ENCODE measurements at regions not wholly inside any gene's neighbourhood (a gene's known extent, or its start where the extent isn't known, plus 50 kb on each side); places are given as distances from the start of the nearest gene placed in this dataset.

DNA sequence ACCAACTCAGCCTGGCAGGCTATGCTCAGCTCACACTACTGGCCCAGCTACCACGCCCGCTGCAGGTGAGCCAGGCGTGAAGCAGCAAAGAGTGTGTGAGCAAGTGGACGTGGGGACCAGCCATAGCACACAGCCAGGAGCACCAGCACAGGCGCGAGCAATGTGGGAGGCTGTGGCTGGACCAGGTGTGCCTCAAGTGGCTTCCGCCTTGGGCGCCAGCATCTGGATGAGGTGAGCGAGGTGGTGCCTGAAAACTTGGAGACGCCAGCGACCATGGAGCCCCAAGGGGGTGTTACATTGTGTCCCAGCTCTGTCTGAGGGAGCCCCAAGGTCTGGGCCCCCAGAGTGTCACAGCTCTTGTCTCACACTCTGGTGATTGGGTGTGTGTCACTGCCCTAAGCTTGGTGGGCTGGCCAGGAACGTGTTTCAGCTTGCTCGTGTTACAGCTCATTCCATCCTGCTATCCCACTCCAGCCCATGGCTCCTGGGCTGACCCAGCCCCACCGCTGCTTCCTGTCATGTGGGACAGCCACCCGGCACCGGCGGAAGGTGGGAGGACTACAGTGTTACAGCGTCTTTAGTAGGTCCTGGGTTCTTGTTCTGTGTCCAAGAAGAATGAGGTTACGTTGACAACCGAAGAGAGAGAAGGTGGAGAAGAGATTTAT is 508.0 kb upstream of the MMS22L start:
- Histone ChIP-seq H3K4me1 (ENCODE audit: insufficient read depth, low read length, poor library complexity, severe bottlenecking) (no peaks in the 10 kb centered on the region), H3K36me3 (ENCODE audit: insufficient read depth, low read length) (no peaks in the 10 kb centered on the region), H3K79me2 (ENCODE audit: insufficient read depth, low read length) (no peaks in the 10 kb centered on the region), H4K20me1 (ENCODE audit: insufficient read depth, low read length, poor library complexity, severe bottlenecking) (no peaks in the 10 kb centered on the region), H3K4me3 (ENCODE audit: low read length, poor library complexity, severe bottlenecking) (no peak overlapping the region), H2AFZ (ENCODE audit: low read length) (no peak overlapping the region), H3K9ac (ENCODE audit: low read depth, low read length, poor library complexity, severe bottlenecking) (no peak overlapping the region), H3K9me3 (ENCODE audit: insufficient read depth, low read depth, low read length) (0 out of 2 replicates have a peak, but pooled peaks cover 2% of the 10 kb centered on the region), H3K4me2 (ENCODE audit: low read depth, low read length, poor library complexity, severe bottlenecking) (no peak overlapping the region), H3K9me2 (replicated peaks; ENCODE audit: low read depth, low read length) (no peaks in the 10 kb centered on the region), H3K27me3 (ENCODE audit: insufficient read depth, low read length, poor library complexity, severe bottlenecking) (no peaks in the 10 kb centered on the region), H3F3A (ENCODE audit: low read depth) (no peaks in the 10 kb centered on the region)
- TF ChIP-seq, protein P1, sequence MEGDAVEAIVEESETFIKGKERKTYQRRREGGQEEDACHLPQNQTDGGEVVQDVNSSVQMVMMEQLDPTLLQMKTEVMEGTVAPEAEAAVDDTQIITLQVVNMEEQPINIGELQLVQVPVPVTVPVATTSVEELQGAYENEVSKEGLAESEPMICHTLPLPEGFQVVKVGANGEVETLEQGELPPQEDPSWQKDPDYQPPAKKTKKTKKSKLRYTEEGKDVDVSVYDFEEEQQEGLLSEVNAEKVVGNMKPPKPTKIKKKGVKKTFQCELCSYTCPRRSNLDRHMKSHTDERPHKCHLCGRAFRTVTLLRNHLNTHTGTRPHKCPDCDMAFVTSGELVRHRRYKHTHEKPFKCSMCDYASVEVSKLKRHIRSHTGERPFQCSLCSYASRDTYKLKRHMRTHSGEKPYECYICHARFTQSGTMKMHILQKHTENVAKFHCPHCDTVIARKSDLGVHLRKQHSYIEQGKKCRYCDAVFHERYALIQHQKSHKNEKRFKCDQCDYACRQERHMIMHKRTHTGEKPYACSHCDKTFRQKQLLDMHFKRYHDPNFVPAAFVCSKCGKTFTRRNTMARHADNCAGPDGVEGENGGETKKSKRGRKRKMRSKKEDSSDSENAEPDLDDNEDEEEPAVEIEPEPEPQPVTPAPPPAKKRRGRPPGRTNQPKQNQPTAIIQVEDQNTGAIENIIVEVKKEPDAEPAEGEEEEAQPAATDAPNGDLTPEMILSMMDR (conservative IDR thresholded peaks at IDR 0.05; ENCODE audit: low read length), result no peak
- no peak for TF ChIP-seq EZH2phosphoT487 (IDR thresholded peaks at IDR 0.05; ENCODE audit: borderline replicate concordance)

DNA sequence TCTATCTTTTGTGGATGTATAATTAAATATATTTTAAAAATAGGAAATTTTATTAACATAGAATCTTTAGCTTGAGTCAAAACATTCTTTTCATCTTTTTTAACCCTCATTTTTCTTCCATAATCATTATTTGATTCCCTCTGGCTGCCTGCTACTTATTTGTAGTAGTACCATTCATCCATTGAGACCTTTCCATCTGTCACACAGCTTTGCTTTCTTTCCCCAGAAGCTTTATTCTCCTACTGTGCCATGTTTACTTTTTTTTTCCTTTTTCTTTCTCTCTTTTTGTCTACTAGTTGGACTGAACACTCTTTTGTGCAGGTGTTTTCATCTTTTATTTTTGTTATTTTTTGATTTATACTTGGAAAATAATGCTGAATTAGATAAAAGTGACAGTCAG is 522.6 kb upstream of the MMS22L start:
- Histone ChIP-seq H3K4me2 (ENCODE audit: low read depth, low read length, poor library complexity, severe bottlenecking) (no peak overlapping the region), H3K36me3 (ENCODE audit: insufficient read depth, low read length) (no peaks in the 10 kb centered on the region), H2AFZ (ENCODE audit: low read length) (no peak overlapping the region), H3K27me3 (ENCODE audit: insufficient read depth, low read length, poor library complexity, severe bottlenecking) (no peaks in the 10 kb centered on the region), H3F3A (ENCODE audit: low read depth) (no peaks in the 10 kb centered on the region), H3K4me3 (ENCODE audit: low read length, poor library complexity, severe bottlenecking) (no peak overlapping the region), H4K20me1 (ENCODE audit: insufficient read depth, low read length, poor library complexity, severe bottlenecking) (no peaks in the 10 kb centered on the region), H3K9me3 (ENCODE audit: insufficient read depth, low read depth, low read length) (no peaks in the 10 kb centered on the region), H3K4me1 (ENCODE audit: insufficient read depth, low read length, poor library complexity, severe bottlenecking) (no peaks in the 10 kb centered on the region), H3K9me2 (replicated peaks; ENCODE audit: low read depth, low read length) (no peaks in the 10 kb centered on the region), H3K79me2 (ENCODE audit: insufficient read depth, low read length) (no peaks in the 10 kb centered on the region), H3K9ac (ENCODE audit: low read depth, low read length, poor library complexity, severe bottlenecking) (no peak overlapping the region)
- TF ChIP-seq EZH2phosphoT487 (IDR thresholded peaks at IDR 0.05; ENCODE audit: borderline replicate concordance), result no peak
- TF ChIP-seq, protein P1 (conservative IDR thresholded peaks at IDR 0.05; ENCODE audit: low read length), result no peak

DNA sequence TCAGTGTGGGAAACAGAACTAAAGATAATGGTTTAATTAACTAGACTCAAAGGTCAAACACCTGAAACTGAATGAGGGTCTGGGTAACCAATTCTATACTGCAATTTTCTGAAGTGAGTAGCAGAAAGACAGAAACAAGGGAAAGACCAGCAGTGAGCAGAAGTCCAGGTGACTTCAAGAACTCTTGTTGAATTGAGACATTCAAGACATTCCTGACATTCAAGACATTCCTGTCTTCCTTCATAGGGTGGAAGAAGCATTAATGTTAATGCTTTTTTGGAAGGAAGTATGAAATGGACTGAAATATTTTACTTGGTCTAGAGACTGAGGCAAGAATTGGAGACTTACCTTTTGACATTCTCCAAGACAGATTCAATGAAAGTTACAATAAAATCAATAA is 529.9 kb upstream of the MMS22L start:
- Histone ChIP-seq H3K4me1 (ENCODE audit: insufficient read depth, low read length, poor library complexity, severe bottlenecking) (no peaks in the 10 kb centered on the region), H3K36me3 (ENCODE audit: insufficient read depth, low read length) (no peaks in the 10 kb centered on the region), H3K9me3 (ENCODE audit: insufficient read depth, low read depth, low read length) (no peaks in the 10 kb centered on the region), H3K9me2 (replicated peaks; ENCODE audit: low read depth, low read length) (no peaks in the 10 kb centered on the region), H3F3A (ENCODE audit: low read depth) (no peaks in the 10 kb centered on the region), H3K9ac (ENCODE audit: low read depth, low read length, poor library complexity, severe bottlenecking) (no peak overlapping the region), H3K4me2 (ENCODE audit: low read depth, low read length, poor library complexity, severe bottlenecking) (no peak overlapping the region), H3K79me2 (ENCODE audit: insufficient read depth, low read length) (no peaks in the 10 kb centered on the region), H4K20me1 (ENCODE audit: insufficient read depth, low read length, poor library complexity, severe bottlenecking) (no peaks in the 10 kb centered on the region), H3K4me3 (ENCODE audit: low read length, poor library complexity, severe bottlenecking) (no peak overlapping the region), H2AFZ (ENCODE audit: low read length) (no peak overlapping the region), H3K27me3 (ENCODE audit: insufficient read depth, low read length, poor library complexity, severe bottlenecking) (no peaks in the 10 kb centered on the region)
- no peak for TF ChIP-seq EZH2phosphoT487 (IDR thresholded peaks at IDR 0.05; ENCODE audit: borderline replicate concordance)
- TF ChIP-seq, protein P1 (conservative IDR thresholded peaks at IDR 0.05; ENCODE audit: low read length), result no peak
